IMR-90 (cell line): ENCODE measurements at regions not wholly inside any gene's neighbourhood (a gene's known extent, or its start where the extent isn't known, plus 50 kb on each side); places are given as distances from the start of the nearest gene placed in this dataset.

Experiments
- ATAC-seq: fragments of 200-7000 bp; cut with Tn5 transposase; 2 replicates; pipeline ENCODE4 v1.9.1; 2020; ENCODE audit warnings: low read depth, mild to moderate bottlenecking, moderate library complexity
- BruUV-seq: library from RNA; stranded (reverse); fragments of 400-500 nt; replicated peaks from 2 replicates; lab custom pipeline; 2021; lab: Mats Ljungman, UMichigan
- CTCF ChIA-PET: fragments of 300-600 bp; formaldehyde crosslinking; extraction: SDS; loops from one replicate; lab custom pipeline; 2021; ENCODE audit warnings: antibody characterized with exemption; lab: Yijun Ruan, JAX
- POLR2A ChIA-PET: fragments of 300-600 bp; sonication (Branson Sonifier 250); formaldehyde crosslinking; loops from one replicate; lab custom pipeline; 2022; ENCODE audit warnings: antibody characterized with exemption; ENCODE audit not compliant: unreplicated experiment; lab: Charles Lee
- DNase-seq: peaks from one replicate; pipeline ENCODE4 v3.0.0; 2013
- H2AFZ ChIP-seq: replicated peaks from 2 replicates; pipeline ENCODE3; 2013; ENCODE audit warnings: low read length, mild to moderate bottlenecking; ENCODE audit not compliant: poor library complexity
- H2AK5ac ChIP-seq: 2 replicates; pipeline ENCODE4 v1.6.1; 2013; ENCODE audit warnings: low read depth, low read length, inconsistent platforms
- H2AK9ac ChIP-seq: replicated peaks from 2 replicates; pipeline ENCODE3; 2013; ENCODE audit warnings: mild to moderate bottlenecking, low read depth, low read length, moderate library complexity; ENCODE audit not compliant: poor library complexity
- H2BK120ac ChIP-seq: 2 replicates; pipeline ENCODE4 v1.6.1; 2013; ENCODE audit warnings: low read depth, low read length, inconsistent platforms
- H2BK15ac ChIP-seq: 3 replicates; pipeline ENCODE4 v1.6.1; 2013; ENCODE audit warnings: low read depth, low read length, inconsistent platforms
- H2BK20ac ChIP-seq: 2 replicates; pipeline ENCODE4 v1.6.1; 2013; ENCODE audit warnings: low read depth, mild to moderate bottlenecking, inconsistent platforms, low read length, moderate library complexity
- H2BK5ac ChIP-seq: 2 replicates; pipeline ENCODE4 v1.6.1; 2013; ENCODE audit warnings: mild to moderate bottlenecking, low read depth, low read length, inconsistent platforms; ENCODE audit not compliant: poor library complexity, severe bottlenecking
- H3K14ac ChIP-seq: replicated peaks from 2 replicates; pipeline ENCODE4 v1.6.1; 2013; ENCODE audit warnings: low read depth, low read length, inconsistent platforms
- H3K18ac ChIP-seq: 2 replicates; pipeline ENCODE4 v1.6.1; 2013; ENCODE audit warnings: low read depth, low read length, control low read depth
- H3K23ac ChIP-seq: 2 replicates; pipeline ENCODE4 v1.6.1; 2013; ENCODE audit warnings: low read depth, low read length, inconsistent platforms
- H3K27ac ChIP-seq: 2 replicates; pipeline ENCODE4 v1.5.1; 2013; ENCODE audit warnings: mild to moderate bottlenecking, control low read depth, low read length; ENCODE audit not compliant: insufficient read depth
- H3K27me3 ChIP-seq: 2 replicates; pipeline ENCODE4 v1.6.1; 2013; ENCODE audit warnings: low read length; ENCODE audit not compliant: control insufficient read depth, insufficient read depth
- H3K36me3 ChIP-seq: 2 replicates; pipeline ENCODE4 v1.6.1; 2013; ENCODE audit warnings: low read length, mixed read lengths; ENCODE audit not compliant: control insufficient read depth, insufficient read depth
- H3K4ac ChIP-seq: 2 replicates; pipeline ENCODE4 v1.6.1; 2013; ENCODE audit warnings: low read depth, low read length, inconsistent platforms
- H3K4me1 ChIP-seq: 2 replicates; pipeline ENCODE4 v1.6.1; 2013; ENCODE audit warnings: low read length, mixed read lengths; ENCODE audit not compliant: control insufficient read depth, insufficient read depth
- H3K4me2 ChIP-seq: 2 replicates; pipeline ENCODE4 v1.6.1; 2013; ENCODE audit warnings: low read depth, mild to moderate bottlenecking, control low read depth, low read length, moderate library complexity
- H3K4me3 ChIP-seq: 2 replicates; pipeline ENCODE4 v1.5.1; 2013; ENCODE audit warnings: low read depth, mild to moderate bottlenecking, control low read depth, low read length, moderate library complexity; ENCODE audit not compliant: insufficient read depth
- H3K56ac ChIP-seq: 2 replicates; pipeline ENCODE4 v1.6.1; 2013; ENCODE audit warnings: low read length, inconsistent platforms; ENCODE audit not compliant: insufficient read depth; ENCODE audit errors: extremely low read depth
- H3K79me1 ChIP-seq, 2 experiments: 2 replicates each; pipeline ENCODE4 v1.6.1; 2013; ENCODE audit warnings: low read length in 2 of 2, inconsistent platforms in 1 of 2, low read depth in 1 of 2
- H3K9ac ChIP-seq: 2 replicates; pipeline ENCODE4 v1.6.1; 2013; ENCODE audit warnings: low read depth, low read length, control low read depth
- H3K9me1 ChIP-seq: 2 replicates; pipeline ENCODE4 v1.6.1; 2013; ENCODE audit warnings: low read length, inconsistent platforms; ENCODE audit not compliant: insufficient read depth
- H3K9me3 ChIP-seq: 2 replicates; pipeline ENCODE4 v1.6.1; 2013; ENCODE audit warnings: low read length; ENCODE audit not compliant: control insufficient read depth, insufficient read depth
- H4K20me1 ChIP-seq: 2 replicates; pipeline ENCODE4 v1.6.1; 2013; ENCODE audit warnings: low read length, inconsistent platforms; ENCODE audit not compliant: insufficient read depth
- H4K5ac ChIP-seq: 2 replicates; pipeline ENCODE4 v1.6.1; 2013; ENCODE audit warnings: mild to moderate bottlenecking, low read depth, low read length, control low read depth
- H4K8ac ChIP-seq, 2 experiments: 2 replicates each; pipeline ENCODE4 v1.6.1; 2013; ENCODE audit warnings: low read depth in 2 of 2, low read length in 2 of 2, control low read depth in 1 of 2, inconsistent platforms in 1 of 2
- H4K91ac ChIP-seq: 2 replicates; pipeline ENCODE4 v1.6.1; 2013; ENCODE audit warnings: low read depth, low read length, inconsistent platforms; ENCODE audit not compliant: insufficient read depth
- BHLHE40 ChIP-seq: fragments of 150-350 bp; IDR thresholded peaks from 2 replicates; pipeline ENCODE4 v1.6.1; 2016; ENCODE audit warnings: mild to moderate bottlenecking, low read depth, low read length
- CEBPB ChIP-seq: IDR thresholded peaks from 2 replicates; pipeline ENCODE4 v1.6.1; 2012; ENCODE audit warnings: low read depth, low read length, improper control_type of control experiment
- CHD1 ChIP-seq: IDR thresholded peaks from 2 replicates; pipeline ENCODE4 v1.6.1; 2012; ENCODE audit warnings: low read depth, low read length, improper control_type of control experiment
- CTCF ChIP-seq: conservative IDR thresholded peaks from 2 replicates; pipeline ENCODE4 v1.5.1; 2012; ENCODE audit warnings: mild to moderate bottlenecking, low read depth, low read length, improper control_type of control experiment
- ELK1 ChIP-seq: fragments of 150-350 bp; IDR thresholded peaks from 2 replicates; pipeline ENCODE4 v1.6.1; 2016; ENCODE audit warnings: low read depth, mild to moderate bottlenecking, low read length, moderate library complexity, borderline replicate concordance
- FOS ChIP-seq: fragments of 150-350 bp; IDR thresholded peaks from 2 replicates; pipeline ENCODE4 v1.6.1; 2016; ENCODE audit warnings: low read depth, low read length
- MAFK ChIP-seq: IDR thresholded peaks from 2 replicates; pipeline ENCODE4 v1.6.1; 2012; ENCODE audit warnings: low read depth, low read length, improper control_type of control experiment
- MAZ ChIP-seq: IDR thresholded peaks from 2 replicates; pipeline ENCODE4 v1.6.1; 2012; ENCODE audit warnings: low read depth, mild to moderate bottlenecking, low read length, improper control_type of control experiment, moderate library complexity, borderline replicate concordance
- MXI1 ChIP-seq: IDR thresholded peaks from 2 replicates; pipeline ENCODE4 v1.6.1; 2012; ENCODE audit warnings: low read depth, mild to moderate bottlenecking, low read length, moderate library complexity, borderline replicate concordance
- NFE2L2 ChIP-seq: fragments of 150-350 bp; IDR thresholded peaks from 2 replicates; pipeline ENCODE4 v1.6.1; 2016; ENCODE audit warnings: low read depth, mild to moderate bottlenecking, low read length
- POLR2A ChIP-seq: IDR thresholded peaks from 2 replicates; pipeline ENCODE4 v1.6.1; 2012; ENCODE audit warnings: mild to moderate bottlenecking, low read depth, low read length
- RAD21 ChIP-seq: IDR thresholded peaks from 2 replicates; pipeline ENCODE4 v1.6.1; 2012; ENCODE audit warnings: low read length, improper control_type of control experiment
- RCOR1 ChIP-seq: IDR thresholded peaks from 2 replicates; pipeline ENCODE4 v1.6.1; 2012; ENCODE audit warnings: mild to moderate bottlenecking, low read length, improper control_type of control experiment; ENCODE audit not compliant: insufficient replicate concordance
- RFX5 ChIP-seq: IDR thresholded peaks from 2 replicates; pipeline ENCODE4 v1.8.0; 2012; ENCODE audit warnings: low read depth, mild to moderate bottlenecking, low read length, moderate library complexity
- SMC3 ChIP-seq: fragments of 150-350 bp; IDR thresholded peaks from 2 replicates; pipeline ENCODE4 v1.6.1; 2016; ENCODE audit warnings: low read depth, mild to moderate bottlenecking, antibody characterized with exemption, low read length, moderate library complexity
- USF2 ChIP-seq: fragments of 150-350 bp; IDR thresholded peaks from 2 replicates; pipeline ENCODE4 v1.6.1; 2017; ENCODE audit warnings: mild to moderate bottlenecking, antibody characterized with exemption, low read length, low read depth
- WGBS, 2 experiments: methylation state at CpG; one replicate each; pipeline versions ENCODE4 v1.1.5 to v1.1.7; 2013; ENCODE audit warnings: missing lambda C conversion rate in 2 of 2; ENCODE audit not compliant: insufficient read length in 1 of 2; ENCODE audit errors: extremely low coverage in 2 of 2; 5-methylcytosine and 5-hydroxymethylcytosine counted together
- dilution Hi-C: fragments of 300-500 bp; cut with HindIII; formaldehyde crosslinking; loops from one replicate; pipeline ENCODE4 v1.14.3; 2018; ENCODE audit warnings: low sequenced_read_pairs; ENCODE audit not compliant: unreplicated experiment
- in situ Hi-C: fragments of 300-500 bp; cut with MboI; formaldehyde crosslinking; loops from 3 replicates; pipeline ENCODE4 v1.14.3; 2019; ENCODE audit warnings: low sequenced_read_pairs, inconsistent platforms, mixed read lengths
- intact Hi-C: fragments of 100-400 bp; cut with micrococcal nuclease; formaldehyde crosslinking; loops from 2 replicates; pipeline ENCODE4 v1.10.0; 2022

GRCh38 chr3:65231544-65231943, 543.7 kb upstream of the ADAMTS9 start:
- Histone ChIP-seq H2BK20ac (no peak overlapping the region), H3K4me1 (no peaks in the 10 kb centered on the region), H2AFZ (no peak overlapping the region), H3K18ac (no peak overlapping the region), H4K8ac (no peak overlapping the region), H2BK15ac (no peak overlapping the region), H3K4me3 (no peak overlapping the region), H4K20me1 (no peaks in the 10 kb centered on the region), H3K27ac (no peak overlapping the region), H3K4ac (no peak overlapping the region), H3K9me3 (no peaks in the 10 kb centered on the region), H3K9me1 (no peaks in the 10 kb centered on the region), H3K56ac (no peak overlapping the region), H2BK5ac (no peak overlapping the region), H4K5ac (no peak overlapping the region), H3K36me3 (no peaks in the 10 kb centered on the region), H2AK5ac (no peak overlapping the region), H4K91ac (no peak overlapping the region), H3K9ac (no peak overlapping the region), H2BK120ac (no peak overlapping the region), H3K14ac (no peak overlapping the region), H3K4me2 (no peak overlapping the region), H3K79me1 (no peaks in the 10 kb centered on the region), H3K23ac (no peak overlapping the region), H2AK9ac (no peak overlapping the region), H3K27me3 (no peaks in the 10 kb centered on the region)
- dilution Hi-C loops = no loop called here
- DNase-seq (no peak), ATAC-seq (no peak)
- TF ChIP-seq RFX5 (no peak), MAFK (no peak), RAD21 (no peak), FOS (no peak), ELK1 (no peak), MXI1 (no peak), USF2 (no peak), NFE2L2 (no peak), CHD1 (no peak), BHLHE40 (no peak), RCOR1 (no peak), CEBPB (no peak), CTCF (no peak), MAZ (no peak), SMC3 (no peak), POLR2A (no peak)
- BruUV-seq = no TSS peak
- in situ Hi-C loops = no loop called here
- POLR2A ChIA-PET = no interaction called here
- intact Hi-C loops = no loop called here
- no CpG with 5 or more reads among the region's 4 CpGs for WGBS, 2 experiments
- CTCF ChIA-PET = no interaction called here
